Panc1 (cell line): ENCODE measurements at regions not wholly inside any gene's neighbourhood (a gene's known extent, or its start where the extent isn't known, plus 50 kb on each side); places are given as distances from the start of the nearest gene placed in this dataset.

Experiments
- POLR2AphosphoS5 ChIP-seq: IDR thresholded peaks from 2 replicates; pipeline ENCODE4 v1.6.1; 2012; ENCODE audit warnings: mild to moderate bottlenecking, low read depth, low read length, moderate library complexity
- TF ChIP-seq, protein P1 (sequence below), 2 experiments: IDR thresholded peaks; 2 replicates each; pipeline ENCODE4 v1.6.1; 2011 to 2012; ENCODE audit warnings: low read depth in 2 of 2, control low read depth in 1 of 2, low read length in 1 of 2, mild to moderate bottlenecking in 1 of 2, moderate library complexity in 1 of 2; ENCODE audit not compliant: insufficient read depth in 1 of 2

DNA sequence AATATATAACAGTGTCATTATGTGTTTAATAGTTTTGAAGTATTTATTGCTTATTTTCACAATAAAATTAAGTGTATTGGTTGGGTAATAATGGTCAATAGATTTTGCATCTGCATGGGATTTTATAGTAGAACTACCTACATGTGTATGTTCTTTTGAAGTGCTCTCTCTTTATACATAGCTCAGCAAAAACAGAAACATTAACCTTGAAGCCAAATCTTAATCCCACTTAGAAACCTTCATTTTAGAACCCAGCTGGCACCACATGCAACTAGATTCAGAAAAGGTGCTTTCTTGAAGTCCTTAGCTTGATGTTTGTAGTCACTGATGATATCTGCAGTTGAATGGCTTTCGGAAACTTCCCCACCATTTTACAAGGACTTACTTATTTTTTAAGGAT is 146.9 kb upstream of the IL12A start:
- no peak for TF ChIP-seq POLR2AphosphoS5
- TF ChIP-seq, protein P1, sequence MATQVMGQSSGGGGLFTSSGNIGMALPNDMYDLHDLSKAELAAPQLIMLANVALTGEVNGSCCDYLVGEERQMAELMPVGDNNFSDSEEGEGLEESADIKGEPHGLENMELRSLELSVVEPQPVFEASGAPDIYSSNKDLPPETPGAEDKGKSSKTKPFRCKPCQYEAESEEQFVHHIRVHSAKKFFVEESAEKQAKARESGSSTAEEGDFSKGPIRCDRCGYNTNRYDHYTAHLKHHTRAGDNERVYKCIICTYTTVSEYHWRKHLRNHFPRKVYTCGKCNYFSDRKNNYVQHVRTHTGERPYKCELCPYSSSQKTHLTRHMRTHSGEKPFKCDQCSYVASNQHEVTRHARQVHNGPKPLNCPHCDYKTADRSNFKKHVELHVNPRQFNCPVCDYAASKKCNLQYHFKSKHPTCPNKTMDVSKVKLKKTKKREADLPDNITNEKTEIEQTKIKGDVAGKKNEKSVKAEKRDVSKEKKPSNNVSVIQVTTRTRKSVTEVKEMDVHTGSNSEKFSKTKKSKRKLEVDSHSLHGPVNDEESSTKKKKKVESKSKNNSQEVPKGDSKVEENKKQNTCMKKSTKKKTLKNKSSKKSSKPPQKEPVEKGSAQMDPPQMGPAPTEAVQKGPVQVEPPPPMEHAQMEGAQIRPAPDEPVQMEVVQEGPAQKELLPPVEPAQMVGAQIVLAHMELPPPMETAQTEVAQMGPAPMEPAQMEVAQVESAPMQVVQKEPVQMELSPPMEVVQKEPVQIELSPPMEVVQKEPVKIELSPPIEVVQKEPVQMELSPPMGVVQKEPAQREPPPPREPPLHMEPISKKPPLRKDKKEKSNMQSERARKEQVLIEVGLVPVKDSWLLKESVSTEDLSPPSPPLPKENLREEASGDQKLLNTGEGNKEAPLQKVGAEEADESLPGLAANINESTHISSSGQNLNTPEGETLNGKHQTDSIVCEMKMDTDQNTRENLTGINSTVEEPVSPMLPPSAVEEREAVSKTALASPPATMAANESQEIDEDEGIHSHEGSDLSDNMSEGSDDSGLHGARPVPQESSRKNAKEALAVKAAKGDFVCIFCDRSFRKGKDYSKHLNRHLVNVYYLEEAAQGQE (IDR thresholded peaks at IDR 0.05; ENCODE audit: insufficient read depth in 1 of 2, low read depth in 2 of 2, low read length in 1 of 2): no peak
